NOMO-1 treated with DMSO at 0.1 percent for 48 hours (cell line): ENCODE measurements at regions not wholly inside any gene's neighbourhood (a gene's known extent, or its start where the extent isn't known, plus 50 kb on each side); places are given as distances from the start of the nearest gene placed in this dataset.

Experiments
- DNase-seq: peaks from one replicate; lab custom pipeline; 2025; ENCODE audit not compliant: unreplicated experiment; lab: John Stamatoyannopoulos, UW

DNA sequence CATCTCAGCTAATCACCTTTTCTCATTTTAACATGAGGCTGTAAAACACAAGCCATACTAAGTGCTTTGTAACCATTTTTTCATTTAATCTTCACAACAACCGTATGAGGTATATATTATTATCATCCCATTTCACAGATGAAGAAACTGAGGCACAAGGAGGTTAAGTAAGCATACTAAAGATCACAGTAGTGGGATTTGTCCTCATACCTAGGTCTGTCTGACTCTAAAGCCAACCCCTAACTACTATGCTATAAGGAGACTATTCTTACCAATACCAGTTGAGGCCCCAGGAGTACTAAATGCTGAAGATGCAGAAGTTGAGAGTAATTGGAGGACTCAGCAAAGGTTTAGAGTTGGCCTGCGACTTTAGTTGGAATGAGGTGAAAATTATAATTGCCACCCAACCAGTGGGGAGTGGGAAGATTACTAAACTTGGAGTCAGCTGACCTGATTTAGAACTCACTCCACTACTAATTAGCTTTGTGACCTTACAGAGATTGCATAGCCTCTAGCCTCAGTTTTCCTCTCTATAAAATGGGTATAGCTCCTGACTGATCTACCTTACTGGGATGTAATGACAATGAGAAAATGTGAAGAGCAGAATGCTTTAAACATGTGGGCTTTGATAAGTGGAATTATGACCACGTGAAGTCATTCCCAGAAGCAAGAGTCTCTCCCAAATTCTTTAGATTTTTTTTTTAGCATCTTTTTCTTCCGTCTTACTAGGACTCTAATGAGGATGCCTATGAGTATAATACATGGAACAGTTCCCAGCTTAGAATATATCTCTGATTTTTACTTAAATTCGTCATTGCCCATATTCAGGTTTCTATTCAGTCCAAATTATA lies 85.8 kb upstream of the IPO9 start:
- no peak for DNase-seq

DNA sequence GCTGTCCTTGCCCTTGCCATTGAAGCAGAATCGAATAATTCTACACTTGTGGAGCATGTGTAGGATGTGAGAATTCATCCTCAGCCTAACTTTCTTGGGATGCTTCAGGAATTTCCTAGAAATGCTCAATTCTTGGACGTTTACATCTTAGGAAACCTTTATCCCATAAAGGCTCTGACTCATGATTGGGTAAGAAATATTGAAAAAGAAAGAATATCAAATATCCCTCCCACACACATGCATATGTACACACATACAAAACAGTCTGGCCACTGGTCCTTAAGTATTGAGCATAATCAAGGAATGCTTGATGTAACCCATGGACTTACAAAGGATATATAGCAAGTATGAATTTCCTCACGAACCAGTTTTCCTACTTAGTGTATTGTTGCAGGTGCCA lies 83.9 kb upstream of the IPO9 start:
- no peak for DNase-seq

DNA sequence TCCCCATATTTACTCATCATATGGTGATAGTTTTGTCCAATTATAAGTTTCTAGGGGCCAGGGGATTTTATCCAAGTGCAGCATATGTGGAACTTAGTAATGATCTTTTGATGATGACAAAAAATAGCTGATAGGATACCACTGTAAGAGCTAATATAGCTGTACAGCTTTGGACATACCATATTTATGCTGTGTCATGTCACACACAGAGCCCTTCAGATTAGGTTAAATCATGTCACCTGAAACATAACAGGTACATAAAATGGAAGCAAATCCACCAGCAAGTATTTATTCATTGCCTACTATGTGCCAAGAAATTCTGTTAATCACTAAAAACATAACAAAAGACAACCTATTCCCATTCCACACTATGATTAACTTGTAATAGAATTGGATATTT lies 82.8 kb upstream of the IPO9 start:
- no peak for DNase-seq

DNA sequence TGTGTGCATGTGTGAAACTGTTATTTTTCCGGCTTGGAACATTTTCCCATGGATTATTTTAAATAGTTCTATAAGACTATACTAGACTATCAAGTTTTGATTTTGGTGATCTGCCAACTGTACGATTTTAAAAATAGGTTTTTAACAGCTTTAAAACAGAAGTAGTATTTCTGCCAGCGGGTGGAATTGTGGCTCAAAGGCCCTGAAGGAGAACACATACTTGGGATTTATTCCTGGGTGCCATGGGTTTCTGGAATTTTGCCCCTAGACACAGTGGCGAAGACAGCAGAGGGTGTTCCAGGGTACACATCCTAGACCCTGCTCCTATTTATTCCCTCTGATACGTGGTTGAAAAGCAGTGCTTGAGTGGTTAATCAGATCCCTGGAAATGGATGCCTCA lies 81.7 kb upstream of the IPO9 start:
- no peak for DNase-seq

DNA sequence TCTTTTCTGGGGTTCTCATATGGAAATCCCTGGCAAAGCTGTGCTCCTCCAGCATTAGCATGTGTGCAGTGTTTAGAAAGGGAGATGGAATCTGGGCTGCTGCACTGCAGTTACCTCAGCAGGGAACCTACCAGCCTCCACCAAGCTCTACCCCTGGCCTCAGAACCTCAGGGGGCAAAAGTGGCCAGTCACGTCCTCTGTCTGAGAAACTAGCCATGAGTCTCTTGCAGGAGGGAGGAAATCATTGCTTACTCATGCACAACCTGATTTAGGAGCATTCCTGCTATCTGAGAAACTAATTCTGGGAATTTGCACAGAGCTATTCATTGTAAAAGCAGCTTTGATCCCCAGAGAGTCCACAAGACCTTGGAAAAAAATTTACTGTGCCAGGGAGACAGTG lies 80.6 kb upstream of the IPO9 start:
- no peak for DNase-seq

DNA sequence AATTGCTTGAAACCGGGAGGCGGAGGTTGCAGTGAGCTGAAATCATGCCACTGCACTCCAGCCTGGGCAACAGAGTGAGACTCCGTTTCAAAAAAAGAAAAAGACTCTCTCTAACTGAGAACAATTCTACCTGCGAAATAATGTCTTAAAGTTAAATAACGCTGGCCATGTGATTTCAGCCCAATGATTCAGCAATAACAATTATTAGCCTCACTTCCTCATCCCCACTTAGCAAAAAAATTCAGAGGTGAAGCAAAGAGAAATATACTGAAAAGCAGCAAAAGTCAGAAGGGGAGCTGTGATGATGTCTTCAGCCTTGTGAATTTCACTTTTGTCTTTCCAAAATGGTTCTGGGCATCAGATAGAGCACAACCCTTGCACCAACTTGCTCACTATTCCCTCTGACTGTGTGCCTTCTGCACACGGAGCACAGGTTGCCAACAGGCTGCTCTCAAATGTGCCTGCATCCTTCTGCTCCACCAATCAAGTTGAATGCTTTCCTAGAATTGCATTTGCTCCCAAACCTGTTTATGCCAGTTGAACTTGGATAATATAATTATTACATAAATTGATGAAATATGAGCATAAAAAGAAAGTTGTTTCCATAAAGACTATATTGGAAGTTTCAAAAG lies 79.8 kb upstream of the IPO9 start:
- peak; percentile 53 for DNase-seq

DNA sequence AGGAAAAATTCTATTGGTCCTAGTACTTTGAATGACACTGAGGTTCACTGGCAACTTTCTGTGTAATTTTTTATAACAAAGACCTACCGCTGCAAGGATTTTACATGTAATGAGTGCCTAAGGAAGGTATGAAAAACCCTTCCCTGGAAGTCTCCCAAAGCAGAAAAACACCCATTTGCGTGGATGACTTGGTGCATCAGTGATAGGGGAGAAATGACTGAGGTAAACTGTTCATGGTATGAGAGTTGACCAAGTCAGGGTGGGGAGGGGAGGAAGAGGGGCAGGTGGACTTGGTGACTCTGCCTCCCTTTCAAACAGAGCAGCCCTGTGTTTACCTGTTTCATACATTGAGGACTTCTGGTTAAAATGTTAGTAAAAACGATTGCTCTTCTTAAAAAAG lies 78.8 kb upstream of the IPO9 start:
- DNase-seq: no peak

DNA sequence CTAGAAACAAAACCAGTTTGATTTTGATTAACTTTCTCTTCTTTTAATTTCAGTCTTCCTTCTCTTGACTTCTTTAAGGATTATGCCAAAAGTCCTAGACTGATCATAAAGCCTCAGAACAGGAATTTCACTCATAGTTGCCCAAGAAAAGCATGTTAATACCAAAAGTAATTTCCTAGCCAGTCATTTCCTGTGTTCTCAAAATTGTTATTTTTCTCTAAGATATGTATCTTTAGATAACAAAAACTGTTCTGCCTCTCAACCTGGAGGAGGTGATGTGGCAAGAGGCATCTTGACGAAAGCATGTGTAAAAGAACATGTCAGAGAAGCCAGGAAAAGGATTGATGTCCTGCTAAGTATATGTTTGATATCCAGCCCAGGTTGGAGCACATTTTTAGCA lies 78.0 kb upstream of the IPO9 start:
- DNase-seq: no peak

DNA sequence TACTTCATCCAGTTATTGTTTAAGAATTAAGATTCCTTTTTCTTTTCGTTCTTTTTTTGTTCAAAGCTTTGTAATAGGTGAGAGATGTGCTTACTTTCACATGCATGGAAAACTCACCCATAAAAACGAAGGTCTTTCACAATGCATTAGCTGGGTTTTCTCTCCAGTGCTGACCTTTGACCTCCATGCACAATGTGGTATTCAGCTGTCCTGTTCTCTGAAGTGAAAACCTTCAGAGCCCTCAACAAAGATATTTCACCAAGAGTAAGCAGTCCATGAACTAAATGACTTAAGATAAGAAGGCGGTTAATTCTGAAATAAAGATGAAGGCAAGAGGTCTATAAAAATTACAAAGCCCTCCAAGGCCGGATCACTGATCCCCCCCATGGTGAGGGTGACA lies 77.1 kb upstream of the IPO9 start:
- no peak for DNase-seq

DNA sequence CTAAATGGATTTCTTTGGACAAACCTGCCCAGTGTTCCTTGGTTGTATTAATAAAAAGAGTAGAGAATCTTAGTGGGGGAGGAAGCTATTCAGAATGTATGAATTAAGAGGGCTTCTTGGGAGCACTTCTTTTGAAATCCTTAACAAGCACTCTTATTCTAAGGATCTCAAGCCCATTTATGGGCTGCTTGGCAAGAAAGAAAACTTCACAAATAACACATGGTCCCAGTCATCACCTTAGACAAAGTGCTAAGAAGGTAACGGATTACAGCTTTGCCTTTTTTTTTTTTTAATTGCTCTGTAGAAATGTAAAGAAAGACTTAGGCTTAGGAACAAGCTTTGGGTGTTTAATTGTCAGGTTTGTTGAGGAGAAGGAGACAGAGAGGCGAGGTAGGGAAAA lies 76.6 kb upstream of the IPO9 start:
- no peak for DNase-seq

DNA sequence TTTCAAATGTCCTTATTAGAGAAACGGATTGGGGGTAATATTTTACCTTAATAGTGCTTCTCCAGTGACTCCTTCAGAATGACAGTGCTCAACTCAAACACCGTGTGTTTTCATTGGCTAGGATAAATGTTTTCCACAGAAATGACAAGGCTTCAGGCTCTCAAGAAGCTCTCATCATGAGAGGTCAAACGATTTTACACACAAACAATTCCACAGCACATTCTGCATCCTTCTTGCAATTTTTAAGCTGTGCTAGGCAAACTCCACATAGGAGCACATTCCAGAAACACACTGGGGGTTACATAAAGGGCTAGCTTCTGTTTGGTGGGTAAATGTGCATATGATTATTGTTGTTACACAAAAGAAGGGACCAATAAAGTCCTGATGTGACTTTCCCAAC lies 75.5 kb upstream of the IPO9 start:
- DNase-seq: no peak

DNA sequence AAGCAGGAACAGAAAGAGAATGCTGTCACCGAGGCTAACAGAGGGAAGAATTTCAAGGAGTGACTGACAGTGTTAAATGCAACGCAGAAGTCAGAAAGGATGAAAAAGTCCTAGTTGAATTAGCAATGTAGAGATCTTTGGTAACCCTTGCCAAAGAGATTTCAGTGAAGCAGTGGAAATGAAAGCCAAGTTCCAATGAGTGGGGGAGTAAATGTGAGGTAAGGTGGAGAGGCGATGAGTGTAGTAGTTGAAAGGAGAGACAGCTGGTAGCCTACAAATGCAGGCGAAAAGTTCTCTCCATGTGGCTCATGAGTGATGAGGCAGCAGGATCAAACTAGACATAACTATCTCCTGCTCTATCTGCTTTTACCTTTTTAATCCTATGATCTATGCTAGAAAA lies 74.6 kb upstream of the IPO9 start:
- no peak for DNase-seq

DNA sequence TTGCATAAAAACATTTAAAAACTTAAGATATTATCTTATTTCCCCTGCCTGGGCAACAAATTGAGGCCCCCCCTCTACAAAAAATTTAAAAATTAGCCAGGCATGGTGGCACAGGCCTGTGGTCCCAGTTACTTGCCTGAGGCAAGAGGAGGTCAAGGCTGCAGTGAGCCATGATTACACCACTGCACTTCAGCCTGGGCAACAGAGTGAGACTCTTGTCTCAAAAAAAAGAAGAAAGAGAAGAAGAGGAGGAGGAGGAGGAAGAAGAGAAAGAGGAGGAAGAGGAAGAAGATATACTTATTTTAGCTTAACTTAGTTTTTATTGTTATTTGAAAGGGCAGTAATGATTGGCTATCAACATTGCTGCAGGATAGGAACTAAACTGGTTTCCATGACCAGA lies 73.8 kb upstream of the IPO9 start:
- DNase-seq: no peak

DNA sequence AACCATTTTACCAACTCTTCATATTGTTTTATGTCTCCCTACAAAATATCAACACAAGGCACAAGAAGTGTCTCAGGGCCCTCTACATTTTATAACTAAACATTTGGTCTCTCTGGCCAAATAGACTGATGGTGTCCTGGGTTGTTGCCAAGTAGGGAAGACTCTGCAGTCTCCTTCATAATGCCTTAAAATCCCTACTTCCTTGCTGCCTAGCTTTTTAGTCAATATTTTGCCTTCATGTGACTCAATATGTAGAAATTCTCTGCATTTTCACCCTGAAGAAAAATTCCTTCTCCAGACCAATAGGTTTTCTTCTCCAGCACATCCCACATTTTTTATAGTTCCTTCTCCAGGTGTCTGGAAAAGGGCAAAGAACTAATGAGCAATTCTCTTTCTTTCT lies 72.6 kb upstream of the IPO9 start:
- no peak for DNase-seq

DNA sequence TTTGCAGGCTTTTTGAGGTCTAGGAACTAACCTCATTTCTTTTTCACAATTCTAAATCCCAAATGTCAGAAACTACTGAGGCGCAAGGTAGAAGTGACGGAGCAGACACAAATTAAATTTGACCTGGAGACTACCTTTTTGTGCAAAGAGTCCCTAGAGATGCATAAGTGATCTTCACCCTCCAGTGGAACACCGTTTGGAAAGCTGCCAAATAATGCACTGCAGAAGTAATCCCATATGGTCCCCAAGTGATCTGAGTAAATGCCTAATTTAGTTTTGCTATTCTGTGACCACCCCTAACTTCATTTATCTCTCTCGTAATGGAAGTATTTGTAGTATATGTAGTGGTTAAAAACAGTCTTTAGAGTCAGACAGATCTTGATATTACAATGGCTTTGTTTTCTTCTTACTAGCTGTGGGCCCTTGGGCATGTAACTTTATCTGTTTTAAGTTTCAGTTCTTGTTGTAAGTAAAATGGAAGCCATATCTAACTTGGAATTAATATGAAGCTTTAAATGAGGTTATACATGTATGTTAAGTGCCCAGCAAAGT lies 70.4 kb upstream of the IPO9 start:
- no peak for DNase-seq

DNA sequence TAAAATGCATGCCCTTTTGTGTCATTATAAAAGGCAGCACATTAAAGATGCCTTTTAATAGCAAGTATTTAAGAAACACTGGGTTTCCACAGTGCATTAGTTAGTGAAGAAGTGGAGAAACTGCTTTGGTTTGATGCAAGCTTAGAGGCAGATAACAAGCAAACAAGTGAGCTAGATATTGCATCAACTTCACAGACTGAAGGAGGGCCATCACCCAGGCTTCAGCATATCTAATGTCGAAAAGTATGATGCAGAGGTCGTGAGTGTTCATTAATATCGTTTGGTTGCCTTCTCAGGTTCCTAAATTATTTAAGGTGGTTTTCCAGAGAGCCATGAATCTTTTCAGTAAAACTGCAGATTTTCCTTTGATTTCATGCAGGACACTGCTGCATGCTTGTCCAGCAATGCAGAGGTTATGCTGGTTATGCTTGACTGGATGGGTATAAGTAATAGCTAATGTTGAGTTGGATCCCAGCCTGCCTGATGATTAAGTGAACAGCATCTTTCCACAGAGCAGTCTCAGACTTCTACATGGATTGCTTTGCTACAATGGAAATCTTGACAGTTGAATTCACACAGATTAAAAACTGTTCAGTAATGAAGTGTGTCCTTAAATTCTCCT lies 69.7 kb upstream of the IPO9 start:
- DNase-seq: no peak

DNA sequence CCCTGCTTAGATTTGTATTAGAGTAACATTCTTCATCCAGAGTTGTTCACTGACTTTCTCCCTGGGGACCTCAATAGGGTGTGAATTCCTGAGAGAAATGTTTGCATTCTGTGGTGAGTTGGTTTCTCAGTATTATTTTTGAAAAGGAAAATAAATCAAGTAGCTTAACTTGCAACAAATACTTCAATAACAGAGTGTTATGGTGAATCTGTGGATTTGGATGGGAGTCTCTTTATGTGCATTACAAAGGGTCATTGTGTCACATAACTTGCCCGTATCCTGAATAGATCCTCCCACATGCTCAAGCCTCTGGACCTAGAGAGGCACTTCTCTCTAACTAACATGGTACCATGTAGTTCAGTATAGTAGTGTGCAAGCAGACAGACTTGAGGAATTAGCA lies 68.4 kb upstream of the IPO9 start:
- no peak for DNase-seq

DNA sequence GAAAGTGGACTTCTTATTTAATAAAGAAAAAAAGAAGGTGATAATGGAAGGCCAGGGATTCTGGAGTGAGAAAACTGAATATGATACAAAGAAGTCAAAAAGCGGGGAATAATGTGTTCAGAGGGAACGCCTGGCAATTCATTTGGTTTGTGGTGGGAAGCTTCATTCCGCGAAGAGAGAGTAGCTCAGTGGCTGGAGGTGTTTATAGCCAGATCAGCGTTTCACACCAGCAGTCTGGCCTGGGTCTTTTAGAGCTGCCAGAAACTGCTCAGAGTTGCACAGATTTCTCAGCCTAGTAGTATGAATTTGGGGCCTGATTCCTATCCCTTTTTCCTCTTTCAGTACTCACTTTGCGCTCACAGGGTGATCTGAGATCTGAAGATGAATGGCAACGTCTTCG lies 67.8 kb upstream of the IPO9 start:
- DNase-seq: no peak

DNA sequence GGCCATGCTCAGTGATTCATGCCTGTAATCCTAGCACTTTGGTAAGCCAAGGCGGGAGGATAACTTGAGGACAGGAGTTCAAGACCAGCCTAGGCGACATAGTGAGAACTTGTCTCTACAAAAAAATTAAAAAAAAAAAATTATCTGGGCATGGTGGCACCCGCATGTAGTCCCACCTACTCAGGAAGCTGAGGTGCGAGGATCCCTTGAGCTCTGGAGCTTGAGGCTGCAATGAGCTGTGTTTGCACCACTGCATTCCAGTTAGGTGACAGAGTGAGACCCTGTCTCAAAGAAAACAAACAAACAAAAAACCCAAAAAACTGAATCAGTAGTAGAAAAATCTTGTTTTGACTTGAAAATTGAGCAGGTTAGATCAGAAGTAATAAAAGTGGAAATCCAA lies 67.1 kb upstream of the IPO9 start:
- DNase-seq: no peak

DNA sequence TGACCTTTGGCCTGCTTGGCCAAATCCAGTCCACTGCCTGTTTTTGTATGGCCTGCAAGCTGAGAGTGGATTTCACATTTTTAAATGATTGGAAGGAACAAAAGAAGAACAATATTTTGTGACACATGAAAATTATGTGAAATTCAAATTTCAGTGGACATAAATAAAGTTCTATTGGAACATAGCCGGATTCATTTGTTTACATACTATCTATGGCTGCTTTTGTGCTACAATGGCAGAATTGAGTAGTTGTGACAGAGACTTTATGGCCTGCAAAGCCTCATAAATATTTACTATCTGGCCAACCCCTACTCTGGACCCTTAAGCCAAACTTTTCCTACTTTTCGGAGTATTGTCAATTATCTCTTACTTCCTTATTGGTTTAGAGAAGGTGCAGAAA lies 66.6 kb upstream of the IPO9 start:
- no peak for DNase-seq

DNA sequence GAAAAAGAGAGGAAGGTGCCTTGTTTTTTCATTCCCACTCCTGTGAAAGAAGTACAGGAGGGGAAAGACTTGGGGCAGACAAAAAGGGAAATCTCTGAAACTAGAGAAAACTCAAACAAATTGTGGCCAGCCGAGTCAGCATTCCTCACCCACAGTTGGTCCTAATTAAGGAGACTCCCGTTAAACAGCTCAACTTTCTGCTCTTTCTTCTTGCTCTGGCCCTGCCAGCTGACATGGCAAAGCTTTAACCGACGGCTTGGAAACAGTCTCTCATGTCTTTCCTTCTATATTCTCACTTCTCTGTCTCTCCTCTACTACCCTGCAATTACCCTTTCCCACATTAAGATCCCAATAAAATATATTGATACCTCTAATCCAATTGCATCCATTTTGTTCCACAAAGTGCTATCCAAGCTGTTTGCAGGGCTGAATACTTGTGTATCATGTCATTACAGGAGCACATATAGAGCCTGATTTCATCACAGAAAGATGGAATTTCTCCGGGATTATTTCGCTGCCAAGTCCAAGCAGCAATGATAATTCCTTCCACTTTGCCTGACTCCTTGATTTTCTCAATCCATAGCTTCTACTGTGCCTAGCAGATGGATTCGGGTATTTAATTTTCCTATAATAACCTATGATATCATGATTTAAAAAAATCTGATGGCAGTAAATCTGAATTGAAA lies 65.4 kb upstream of the IPO9 start:
- DNase-seq: no peak

DNA sequence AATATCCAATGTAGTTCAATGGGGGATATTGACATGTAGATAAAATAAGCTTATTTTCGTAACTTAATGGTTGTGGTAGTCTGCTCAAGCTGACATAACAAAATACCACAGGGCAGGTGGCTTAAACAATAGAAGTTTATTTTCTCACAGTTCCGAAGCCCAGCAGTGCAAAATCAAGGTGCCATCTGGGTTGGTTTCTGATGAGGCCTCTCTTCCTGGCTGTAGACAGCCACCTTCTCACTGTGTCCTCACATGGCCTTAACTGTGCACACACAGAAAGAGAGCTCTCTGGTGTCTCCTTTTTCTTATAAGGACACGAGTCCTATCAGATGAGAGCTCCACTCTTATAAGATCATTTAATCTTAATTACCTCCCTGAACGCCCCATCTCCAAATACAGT lies 64.8 kb upstream of the IPO9 start:
- DNase-seq: no peak
